ENCODE measurements at regions not wholly inside any gene's neighbourhood (a gene's known extent, or its start where the extent isn't known, plus 50 kb on each side); places are given as distances from the start of the nearest gene placed in this dataset.
"Not testable (repeated sequence)": the region's sequence is repeated elsewhere in the genome, so short reads cannot be mapped to it uniquely, and the experiment has no call there.

- H3K27ac Mint-ChIP-seq: no peak overlapping the region
- no peak overlapping the region for H3K4me3 Mint-ChIP-seq
- no peaks in the 10 kb centered on the region for H3K4me1 Mint-ChIP-seq (ENCODE audit: low read depth)
- H3K9me3 Mint-ChIP-seq (ENCODE audit: low read depth): no peaks in the 10 kb centered on the region
- H3K36me3 Mint-ChIP-seq: no peaks in the 10 kb centered on the region
- no peaks in the 10 kb centered on the region for H3K27me3 Mint-ChIP-seq
Measured at GRCh38 chr1:217048104-217048707, 325.0 kb upstream of the ESRRG start.

- Mint-ChIP-seq H3K36me3 (no peaks in the 10 kb centered on the region), H3K27me3 (no peaks in the 10 kb centered on the region), H3K27ac (no peak overlapping the region), H3K9me3 (ENCODE audit: low read depth) (peaks cover 23% of the 10 kb centered on the region), H3K4me1 (ENCODE audit: low read depth) (no peaks in the 10 kb centered on the region), H3K4me3 (no peak overlapping the region)
Measured at GRCh38 chr1:217040711-217041455, 317.7 kb upstream of the ESRRG start.

DNA sequence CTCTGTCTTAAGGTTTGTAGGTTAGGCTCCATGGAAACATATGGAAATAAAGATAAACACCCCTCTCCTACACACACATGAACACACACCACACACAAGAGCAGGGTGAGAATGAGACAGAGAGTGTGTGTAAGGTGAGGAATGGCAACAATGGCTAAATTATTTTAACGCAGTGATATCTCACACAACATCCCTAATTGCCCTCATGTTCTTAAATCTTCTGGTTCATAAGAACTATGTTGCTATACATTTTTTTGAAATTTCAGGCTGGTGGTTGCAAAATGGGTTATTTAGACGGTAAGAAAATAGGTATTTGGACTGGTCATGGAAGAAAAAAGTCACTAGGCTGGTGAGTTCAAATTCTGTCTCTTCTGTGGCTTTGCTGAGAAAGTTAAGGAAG is 316.7 kb upstream of the ESRRG start:
- Mint-ChIP-seq H3K27ac (no peak overlapping the region), H3K9me3 (ENCODE audit: low read depth) (peaks cover 23% of the 10 kb centered on the region), H3K36me3 (no peaks in the 10 kb centered on the region), H3K27me3 (no peaks in the 10 kb centered on the region), H3K4me1 (ENCODE audit: low read depth) (no peaks in the 10 kb centered on the region), H3K4me3 (no peak overlapping the region)

DNA sequence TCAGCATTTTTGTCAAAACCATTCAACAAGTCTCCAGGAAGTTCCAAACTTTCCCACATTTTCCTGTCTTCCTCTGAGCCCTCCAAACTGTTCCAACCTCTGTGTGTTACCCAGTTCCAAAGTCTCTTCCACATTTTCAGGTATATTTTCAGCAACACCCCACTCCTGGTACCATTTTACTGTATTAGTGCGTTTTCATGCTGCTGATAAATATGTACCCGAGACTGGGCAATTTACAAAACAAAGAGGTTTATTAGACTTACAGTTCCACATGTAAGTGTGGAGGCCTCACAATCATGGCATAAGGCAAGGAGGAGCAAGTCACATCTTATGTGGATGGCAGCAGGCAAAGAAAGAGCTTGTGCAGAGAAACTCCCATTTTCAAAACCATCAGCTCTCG is 315.9 kb upstream of the ESRRG start:
- H3K4me1 Mint-ChIP-seq (ENCODE audit: low read depth): not testable (repeated sequence)

DNA sequence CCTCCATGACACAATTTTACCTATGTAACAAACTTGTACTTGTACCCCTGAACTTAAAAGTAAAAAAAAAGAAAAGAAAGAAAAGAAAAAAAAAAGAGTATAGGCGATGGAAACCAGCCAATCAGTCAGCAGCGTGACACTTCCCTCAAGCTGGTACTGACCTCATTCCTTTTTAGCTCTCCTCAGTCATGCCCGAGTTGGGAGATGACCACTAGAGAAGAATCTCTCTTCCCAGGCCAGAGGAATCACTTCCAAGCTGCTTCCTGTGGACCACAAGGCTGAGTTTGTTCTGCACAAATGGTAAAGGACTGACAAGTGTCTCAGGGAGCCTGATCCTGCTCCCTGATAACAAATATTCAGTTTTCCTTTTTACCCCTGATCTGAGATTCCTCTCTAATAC is 313.5 kb upstream of the ESRRG start:
- Mint-ChIP-seq H3K9me3 (ENCODE audit: low read depth) (peaks cover 23% of the 10 kb centered on the region), H3K27ac (no peak overlapping the region), H3K4me3 (no peak overlapping the region), H3K36me3 (no peaks in the 10 kb centered on the region), H3K27me3 (no peaks in the 10 kb centered on the region), H3K4me1 (ENCODE audit: low read depth) (no peaks in the 10 kb centered on the region)

More for the DNA sequence above, 315.9 kb upstream of the ESRRG start:
- H3K9me3 Mint-ChIP-seq (ENCODE audit: low read depth): peaks cover 23% of the 10 kb centered on the region
- H3K27ac Mint-ChIP-seq, H3K4me3 Mint-ChIP-seq, H3K36me3 Mint-ChIP-seq, H3K27me3 Mint-ChIP-seq: not testable (repeated sequence)

DNA sequence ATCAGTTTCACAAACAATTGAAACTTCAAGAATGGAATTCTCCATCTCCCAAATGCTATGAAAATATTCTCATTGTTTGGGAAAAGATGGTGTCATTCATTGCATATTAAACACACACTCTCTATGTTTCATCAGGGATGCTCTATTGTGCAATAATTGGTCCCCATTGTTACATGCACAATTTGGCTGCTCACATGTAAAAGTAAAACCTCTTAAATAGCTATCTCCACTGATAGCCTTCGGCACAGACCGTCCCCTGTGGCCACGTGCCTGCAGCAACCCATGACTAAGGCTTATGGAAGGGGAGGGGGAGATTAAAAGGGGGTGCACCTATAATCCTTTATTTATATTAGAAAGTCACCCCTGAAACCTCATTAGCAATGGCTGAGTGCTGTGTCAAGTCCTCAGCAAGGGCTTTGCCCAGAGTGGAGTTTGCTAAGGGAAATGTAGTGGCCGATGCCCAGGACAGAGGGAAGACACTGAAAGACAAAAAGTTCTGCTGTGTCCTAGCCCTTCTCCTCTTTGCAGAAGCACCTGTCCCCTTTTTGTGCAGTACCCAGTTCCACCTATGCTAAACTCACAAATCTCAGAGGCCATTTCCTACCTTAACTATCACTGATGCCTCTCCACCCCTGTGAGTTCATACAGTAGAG is 309.6 kb upstream of the ESRRG start:
- Mint-ChIP-seq H3K4me3 (no peak overlapping the region), H3K27me3 (no peaks in the 10 kb centered on the region), H3K27ac (no peak overlapping the region), H3K9me3 (ENCODE audit: low read depth) (no peaks in the 10 kb centered on the region), H3K36me3 (no peaks in the 10 kb centered on the region), H3K4me1 (ENCODE audit: low read depth) (no peaks in the 10 kb centered on the region)

DNA sequence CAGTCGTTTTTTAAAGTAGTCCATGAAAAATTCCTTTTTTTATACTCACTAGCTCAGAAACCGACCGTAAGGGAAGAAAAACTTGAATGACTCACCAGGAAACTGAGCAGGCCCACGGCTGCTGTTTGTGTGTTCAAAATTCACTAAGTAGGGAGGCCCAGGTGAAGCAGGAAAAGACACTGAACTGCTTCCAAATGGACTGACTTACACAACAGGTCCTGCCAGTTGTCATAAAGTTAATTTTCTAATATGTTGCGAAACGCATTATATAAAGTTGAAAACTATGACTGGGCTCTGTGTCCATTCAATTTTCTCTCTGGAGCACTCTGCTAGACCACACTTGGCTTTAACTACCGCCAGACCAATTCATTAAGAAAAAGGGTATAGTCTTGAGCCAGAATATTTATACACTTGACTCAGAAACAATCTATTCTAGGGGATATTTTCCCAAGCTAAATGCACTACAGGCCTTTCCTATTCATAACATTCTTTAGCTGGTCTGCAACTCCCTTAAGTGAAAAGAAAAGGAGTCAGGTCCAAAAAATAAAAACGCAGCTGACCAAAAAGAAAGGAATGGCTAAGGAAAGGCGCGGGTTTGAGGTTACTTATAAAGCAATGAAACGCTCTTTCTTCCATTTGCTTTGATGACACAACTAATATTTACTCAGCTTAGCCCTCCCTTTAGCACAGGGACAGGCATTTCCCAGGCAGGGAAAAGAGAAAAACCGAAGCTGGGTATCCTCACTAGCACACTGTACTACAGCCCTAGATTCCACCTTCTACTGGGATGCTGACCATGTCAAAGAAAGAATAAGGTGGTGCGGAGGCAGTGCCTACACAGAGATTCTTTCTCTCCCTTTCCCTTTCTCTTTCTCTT is 306.3 kb upstream of the ESRRG start:
- H3K27me3 Mint-ChIP-seq: no peaks in the 10 kb centered on the region
- H3K4me1 Mint-ChIP-seq (ENCODE audit: low read depth): no peaks in the 10 kb centered on the region
- H3K9me3 Mint-ChIP-seq (ENCODE audit: low read depth): no peaks in the 10 kb centered on the region

DNA sequence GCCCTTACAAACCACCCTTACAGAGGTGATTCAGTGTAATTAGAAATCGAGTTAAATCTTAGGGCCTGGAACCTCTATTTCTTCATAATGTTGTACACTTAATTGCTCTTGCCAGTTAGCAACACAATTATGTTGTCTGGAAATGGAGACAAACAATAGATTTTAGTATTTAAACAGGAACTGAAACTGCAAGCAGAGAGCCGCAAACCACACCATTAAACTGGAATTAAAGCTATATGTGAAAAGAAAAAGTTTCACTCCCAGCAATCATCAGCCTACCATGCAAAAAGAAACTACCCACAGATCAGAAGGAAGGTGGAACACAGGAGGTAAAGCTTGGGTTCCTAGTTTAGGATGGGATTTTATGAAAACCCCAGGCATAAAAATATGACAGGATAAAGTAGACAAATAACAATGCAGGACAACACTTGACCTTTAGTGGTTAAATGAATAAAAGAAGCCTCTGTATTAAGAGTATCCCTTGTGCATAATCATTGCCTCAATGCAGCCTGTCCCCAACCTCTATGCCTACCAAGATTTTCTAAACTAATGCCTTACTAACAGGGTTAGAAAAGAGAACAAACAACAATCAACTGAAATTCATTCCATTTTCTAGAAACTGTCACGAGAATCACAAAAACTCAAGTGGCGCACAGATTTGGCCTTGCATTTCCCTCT is 304.3 kb upstream of the ESRRG start:
- H3K9me3 Mint-ChIP-seq (ENCODE audit: low read depth): no peaks in the 10 kb centered on the region
- no peak overlapping the region for H3K27ac Mint-ChIP-seq
- H3K4me3 Mint-ChIP-seq: no peak overlapping the region
- no peaks in the 10 kb centered on the region for H3K36me3 Mint-ChIP-seq
- no peaks in the 10 kb centered on the region for H3K4me1 Mint-ChIP-seq (ENCODE audit: low read depth)
- no peaks in the 10 kb centered on the region for H3K27me3 Mint-ChIP-seq

More for the DNA sequence above, 306.3 kb upstream of the ESRRG start:
- Mint-ChIP-seq H3K4me3 (no peak overlapping the region), H3K36me3 (no peaks in the 10 kb centered on the region), H3K27ac (no peak overlapping the region)

DNA sequence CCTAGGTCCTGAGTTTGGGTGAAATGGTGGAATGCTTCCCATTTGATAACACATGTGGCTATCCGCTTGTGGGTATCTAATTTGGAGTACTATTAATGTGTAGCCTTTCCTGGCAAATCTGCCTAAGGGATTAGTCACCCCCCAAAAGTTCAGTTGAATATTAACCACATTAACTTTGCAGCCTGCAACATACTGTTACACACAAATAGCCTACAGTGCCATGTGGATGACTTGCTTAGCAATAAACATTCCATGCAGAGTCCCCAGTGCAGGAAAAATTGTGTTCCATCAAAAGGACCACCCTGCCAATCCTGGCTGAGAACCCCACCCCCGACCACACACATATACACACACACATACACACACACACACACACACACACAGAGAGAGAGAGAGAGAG is 303.3 kb upstream of the ESRRG start:
- H3K27ac Mint-ChIP-seq: no peak overlapping the region
- H3K27me3 Mint-ChIP-seq: no peaks in the 10 kb centered on the region
- no peaks in the 10 kb centered on the region for H3K9me3 Mint-ChIP-seq (ENCODE audit: low read depth)
- no peaks in the 10 kb centered on the region for H3K4me1 Mint-ChIP-seq (ENCODE audit: low read depth)
- no peak overlapping the region for H3K4me3 Mint-ChIP-seq
- H3K36me3 Mint-ChIP-seq: no peaks in the 10 kb centered on the region

DNA sequence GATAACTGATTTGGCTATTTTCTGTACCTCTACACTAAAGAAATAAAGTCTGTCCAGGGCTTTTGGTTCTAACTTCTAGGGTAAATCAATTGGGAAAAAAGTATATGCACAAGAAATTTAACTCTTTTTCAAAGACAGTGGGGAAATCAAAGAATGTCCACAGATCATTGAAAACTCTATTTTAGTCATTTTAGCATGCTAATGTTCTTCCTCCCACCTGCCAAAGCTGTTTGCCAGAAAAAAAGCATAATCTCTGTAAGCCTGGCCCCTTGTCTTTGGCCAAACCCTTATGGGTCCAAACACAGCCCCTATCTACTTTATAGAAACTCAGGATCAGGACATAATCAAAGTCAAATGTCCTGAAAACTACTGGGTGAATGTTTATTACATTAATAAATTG is 302.2 kb upstream of the ESRRG start:
- Mint-ChIP-seq H3K27ac (no peak overlapping the region), H3K9me3 (ENCODE audit: low read depth) (no peaks in the 10 kb centered on the region), H3K27me3 (no peaks in the 10 kb centered on the region), H3K4me1 (ENCODE audit: low read depth) (no peaks in the 10 kb centered on the region), H3K36me3 (no peaks in the 10 kb centered on the region), H3K4me3 (no peak overlapping the region)

- Mint-ChIP-seq H3K4me1 (ENCODE audit: low read depth) (no peaks in the 10 kb centered on the region), H3K27me3 (no peaks in the 10 kb centered on the region), H3K36me3 (no peaks in the 10 kb centered on the region), H3K9me3 (ENCODE audit: low read depth) (no peaks in the 10 kb centered on the region), H3K27ac (no peak overlapping the region), H3K4me3 (no peak overlapping the region)
Measured at GRCh38 chr1:217024911-217025310, 301.7 kb upstream of the ESRRG start.

DNA sequence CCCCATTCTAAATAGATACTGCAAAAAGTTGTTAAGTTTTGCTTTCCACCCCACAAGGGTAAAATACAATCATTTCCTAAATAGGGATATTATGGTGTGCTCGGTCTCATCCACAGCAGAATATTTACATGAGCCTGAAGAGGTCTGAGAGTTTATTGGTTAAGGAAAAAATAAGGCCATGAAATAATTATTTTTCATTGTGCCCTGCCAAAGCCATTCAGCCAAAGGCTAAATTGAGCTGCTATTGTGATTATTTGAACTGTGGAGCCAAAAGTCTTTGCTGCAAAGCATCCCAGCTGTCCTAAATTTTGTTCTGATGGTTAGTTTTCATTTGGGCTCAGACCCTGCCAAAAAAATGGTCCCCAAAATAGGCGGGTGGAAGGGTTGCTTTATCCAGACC is 298.7 kb upstream of the ESRRG start:
- Mint-ChIP-seq H3K4me3 (no peak overlapping the region), H3K9me3 (ENCODE audit: low read depth) (no peaks in the 10 kb centered on the region), H3K36me3 (no peaks in the 10 kb centered on the region), H3K27ac (no peak overlapping the region), H3K4me1 (ENCODE audit: low read depth) (no peaks in the 10 kb centered on the region), H3K27me3 (no peaks in the 10 kb centered on the region)

DNA sequence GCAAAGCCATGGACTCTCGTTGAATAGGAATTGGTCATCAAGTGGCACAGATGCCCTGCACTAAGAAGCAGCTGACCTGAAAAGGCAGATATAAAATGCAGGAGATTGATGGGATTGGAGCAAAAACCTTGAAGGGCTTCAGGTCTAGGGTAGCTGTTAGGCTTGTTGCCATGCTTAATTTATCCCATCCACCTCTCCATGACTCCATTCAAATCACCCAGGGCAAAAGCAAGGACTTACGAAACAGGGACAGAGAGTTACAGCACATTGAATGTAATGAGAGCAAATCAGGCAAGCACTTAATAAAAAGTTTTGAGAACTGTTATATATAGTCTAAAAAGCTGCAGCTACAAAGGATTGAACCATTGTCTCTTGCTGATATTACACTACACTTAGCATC is 298.2 kb upstream of the ESRRG start:
- Mint-ChIP-seq H3K36me3 (no peaks in the 10 kb centered on the region), H3K9me3 (ENCODE audit: low read depth) (no peaks in the 10 kb centered on the region), H3K27ac (no peak overlapping the region), H3K4me1 (ENCODE audit: low read depth) (no peaks in the 10 kb centered on the region), H3K4me3 (no peak overlapping the region), H3K27me3 (no peaks in the 10 kb centered on the region)

DNA sequence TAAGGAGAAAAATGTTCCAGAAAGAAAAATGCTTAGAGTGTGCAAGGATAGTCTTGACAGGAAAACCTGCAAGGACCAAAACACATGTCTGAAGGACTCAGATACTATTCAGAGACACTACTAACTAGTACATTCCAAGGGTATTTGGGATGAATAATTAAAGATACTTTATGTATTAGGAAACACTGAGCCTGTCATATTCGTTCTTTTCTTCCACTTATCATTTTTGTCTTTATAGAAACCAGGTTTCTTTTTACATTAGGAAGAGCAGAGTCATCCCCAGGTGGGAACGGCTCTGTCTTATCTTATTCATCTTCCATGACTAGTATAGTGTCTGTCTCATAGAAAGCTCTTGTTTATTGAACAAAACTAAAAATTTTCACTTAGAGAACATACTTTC is 296.2 kb upstream of the ESRRG start:
- Mint-ChIP-seq H3K9me3 (ENCODE audit: low read depth) (no peaks in the 10 kb centered on the region), H3K27ac (no peak overlapping the region), H3K4me1 (ENCODE audit: low read depth) (no peaks in the 10 kb centered on the region), H3K4me3 (no peak overlapping the region), H3K27me3 (no peaks in the 10 kb centered on the region), H3K36me3 (no peaks in the 10 kb centered on the region)

All from activated naive CD8-positive, alpha-beta T cell (primary cell).